IMR-90 (cell line): ENCODE measurements at regions not wholly inside any gene's neighbourhood (a gene's known extent, or its start where the extent isn't known, plus 50 kb on each side); places are given as distances from the start of the nearest gene placed in this dataset.

Experiments used
- ATAC-seq: fragments of 200-7000 bp; cut with Tn5 transposase; 2 replicates; pipeline ENCODE4 v1.9.1; 2020; ENCODE audit warnings: low read depth, mild to moderate bottlenecking, moderate library complexity
- BruUV-seq: library from RNA; stranded (reverse); fragments of 400-500 nt; replicated peaks from 2 replicates; lab custom pipeline; 2021; lab: Mats Ljungman, UMichigan
- CTCF ChIA-PET: fragments of 300-600 bp; formaldehyde crosslinking; extraction: SDS; loops from one replicate; lab custom pipeline; 2021; ENCODE audit warnings: antibody characterized with exemption; lab: Yijun Ruan, JAX
- POLR2A ChIA-PET: fragments of 300-600 bp; sonication (Branson Sonifier 250); formaldehyde crosslinking; loops from one replicate; lab custom pipeline; 2022; ENCODE audit warnings: antibody characterized with exemption; ENCODE audit not compliant: unreplicated experiment; lab: Charles Lee
- DNase-seq: peaks from one replicate; pipeline ENCODE4 v3.0.0; 2013
- H2AFZ ChIP-seq: replicated peaks from 2 replicates; pipeline ENCODE3; 2013; ENCODE audit warnings: low read length, mild to moderate bottlenecking; ENCODE audit not compliant: poor library complexity
- H2AK5ac ChIP-seq: 2 replicates; pipeline ENCODE4 v1.6.1; 2013; ENCODE audit warnings: low read depth, low read length, inconsistent platforms
- H2AK9ac ChIP-seq: replicated peaks from 2 replicates; pipeline ENCODE3; 2013; ENCODE audit warnings: mild to moderate bottlenecking, low read depth, low read length, moderate library complexity; ENCODE audit not compliant: poor library complexity
- H2BK120ac ChIP-seq: 2 replicates; pipeline ENCODE4 v1.6.1; 2013; ENCODE audit warnings: low read depth, low read length, inconsistent platforms
- H2BK15ac ChIP-seq: 3 replicates; pipeline ENCODE4 v1.6.1; 2013; ENCODE audit warnings: low read depth, low read length, inconsistent platforms
- H2BK20ac ChIP-seq: 2 replicates; pipeline ENCODE4 v1.6.1; 2013; ENCODE audit warnings: low read depth, mild to moderate bottlenecking, inconsistent platforms, low read length, moderate library complexity
- H2BK5ac ChIP-seq: 2 replicates; pipeline ENCODE4 v1.6.1; 2013; ENCODE audit warnings: mild to moderate bottlenecking, low read depth, low read length, inconsistent platforms; ENCODE audit not compliant: poor library complexity, severe bottlenecking
- H3K14ac ChIP-seq: replicated peaks from 2 replicates; pipeline ENCODE4 v1.6.1; 2013; ENCODE audit warnings: low read depth, low read length, inconsistent platforms
- H3K18ac ChIP-seq: 2 replicates; pipeline ENCODE4 v1.6.1; 2013; ENCODE audit warnings: low read depth, low read length, control low read depth
- H3K23ac ChIP-seq: 2 replicates; pipeline ENCODE4 v1.6.1; 2013; ENCODE audit warnings: low read depth, low read length, inconsistent platforms
- H3K27ac ChIP-seq: 2 replicates; pipeline ENCODE4 v1.5.1; 2013; ENCODE audit warnings: mild to moderate bottlenecking, control low read depth, low read length; ENCODE audit not compliant: insufficient read depth
- H3K27me3 ChIP-seq: 2 replicates; pipeline ENCODE4 v1.6.1; 2013; ENCODE audit warnings: low read length; ENCODE audit not compliant: control insufficient read depth, insufficient read depth
- H3K36me3 ChIP-seq: 2 replicates; pipeline ENCODE4 v1.6.1; 2013; ENCODE audit warnings: low read length, mixed read lengths; ENCODE audit not compliant: control insufficient read depth, insufficient read depth
- H3K4ac ChIP-seq: 2 replicates; pipeline ENCODE4 v1.6.1; 2013; ENCODE audit warnings: low read depth, low read length, inconsistent platforms
- H3K4me1 ChIP-seq: 2 replicates; pipeline ENCODE4 v1.6.1; 2013; ENCODE audit warnings: low read length, mixed read lengths; ENCODE audit not compliant: control insufficient read depth, insufficient read depth
- H3K4me2 ChIP-seq: 2 replicates; pipeline ENCODE4 v1.6.1; 2013; ENCODE audit warnings: low read depth, mild to moderate bottlenecking, control low read depth, low read length, moderate library complexity
- H3K4me3 ChIP-seq: 2 replicates; pipeline ENCODE4 v1.5.1; 2013; ENCODE audit warnings: low read depth, mild to moderate bottlenecking, control low read depth, low read length, moderate library complexity; ENCODE audit not compliant: insufficient read depth
- H3K56ac ChIP-seq: 2 replicates; pipeline ENCODE4 v1.6.1; 2013; ENCODE audit warnings: low read length, inconsistent platforms; ENCODE audit not compliant: insufficient read depth; ENCODE audit errors: extremely low read depth
- H3K79me1 ChIP-seq, 2 experiments: 2 replicates each; pipeline ENCODE4 v1.6.1; 2013; ENCODE audit warnings: low read length in 2 of 2, inconsistent platforms in 1 of 2, low read depth in 1 of 2
- H3K9ac ChIP-seq: 2 replicates; pipeline ENCODE4 v1.6.1; 2013; ENCODE audit warnings: low read depth, low read length, control low read depth
- H3K9me1 ChIP-seq: 2 replicates; pipeline ENCODE4 v1.6.1; 2013; ENCODE audit warnings: low read length, inconsistent platforms; ENCODE audit not compliant: insufficient read depth
- H3K9me3 ChIP-seq: 2 replicates; pipeline ENCODE4 v1.6.1; 2013; ENCODE audit warnings: low read length; ENCODE audit not compliant: control insufficient read depth, insufficient read depth
- H4K20me1 ChIP-seq: 2 replicates; pipeline ENCODE4 v1.6.1; 2013; ENCODE audit warnings: low read length, inconsistent platforms; ENCODE audit not compliant: insufficient read depth
- H4K5ac ChIP-seq: 2 replicates; pipeline ENCODE4 v1.6.1; 2013; ENCODE audit warnings: mild to moderate bottlenecking, low read depth, low read length, control low read depth
- H4K8ac ChIP-seq, 2 experiments: 2 replicates each; pipeline ENCODE4 v1.6.1; 2013; ENCODE audit warnings: low read depth in 2 of 2, low read length in 2 of 2, control low read depth in 1 of 2, inconsistent platforms in 1 of 2
- H4K91ac ChIP-seq: 2 replicates; pipeline ENCODE4 v1.6.1; 2013; ENCODE audit warnings: low read depth, low read length, inconsistent platforms; ENCODE audit not compliant: insufficient read depth
- BHLHE40 ChIP-seq: fragments of 150-350 bp; IDR thresholded peaks from 2 replicates; pipeline ENCODE4 v1.6.1; 2016; ENCODE audit warnings: mild to moderate bottlenecking, low read depth, low read length
- CHD1 ChIP-seq: IDR thresholded peaks from 2 replicates; pipeline ENCODE4 v1.6.1; 2012; ENCODE audit warnings: low read depth, low read length, improper control_type of control experiment
- FOS ChIP-seq: fragments of 150-350 bp; IDR thresholded peaks from 2 replicates; pipeline ENCODE4 v1.6.1; 2016; ENCODE audit warnings: low read depth, low read length
- MAFK ChIP-seq: IDR thresholded peaks from 2 replicates; pipeline ENCODE4 v1.6.1; 2012; ENCODE audit warnings: low read depth, low read length, improper control_type of control experiment
- MXI1 ChIP-seq: IDR thresholded peaks from 2 replicates; pipeline ENCODE4 v1.6.1; 2012; ENCODE audit warnings: low read depth, mild to moderate bottlenecking, low read length, moderate library complexity, borderline replicate concordance
- RAD21 ChIP-seq: IDR thresholded peaks from 2 replicates; pipeline ENCODE4 v1.6.1; 2012; ENCODE audit warnings: low read length, improper control_type of control experiment
- RCOR1 ChIP-seq: IDR thresholded peaks from 2 replicates; pipeline ENCODE4 v1.6.1; 2012; ENCODE audit warnings: mild to moderate bottlenecking, low read length, improper control_type of control experiment; ENCODE audit not compliant: insufficient replicate concordance
- SMC3 ChIP-seq: fragments of 150-350 bp; IDR thresholded peaks from 2 replicates; pipeline ENCODE4 v1.6.1; 2016; ENCODE audit warnings: low read depth, mild to moderate bottlenecking, antibody characterized with exemption, low read length, moderate library complexity
- dilution Hi-C: fragments of 300-500 bp; cut with HindIII; formaldehyde crosslinking; loops from one replicate; pipeline ENCODE4 v1.14.3; 2018; ENCODE audit warnings: low sequenced_read_pairs; ENCODE audit not compliant: unreplicated experiment
- in situ Hi-C: fragments of 300-500 bp; cut with MboI; formaldehyde crosslinking; loops from 3 replicates; pipeline ENCODE4 v1.14.3; 2019; ENCODE audit warnings: low sequenced_read_pairs, inconsistent platforms, mixed read lengths
- intact Hi-C: fragments of 100-400 bp; cut with micrococcal nuclease; formaldehyde crosslinking; loops from 2 replicates; pipeline ENCODE4 v1.10.0; 2022

DNA sequence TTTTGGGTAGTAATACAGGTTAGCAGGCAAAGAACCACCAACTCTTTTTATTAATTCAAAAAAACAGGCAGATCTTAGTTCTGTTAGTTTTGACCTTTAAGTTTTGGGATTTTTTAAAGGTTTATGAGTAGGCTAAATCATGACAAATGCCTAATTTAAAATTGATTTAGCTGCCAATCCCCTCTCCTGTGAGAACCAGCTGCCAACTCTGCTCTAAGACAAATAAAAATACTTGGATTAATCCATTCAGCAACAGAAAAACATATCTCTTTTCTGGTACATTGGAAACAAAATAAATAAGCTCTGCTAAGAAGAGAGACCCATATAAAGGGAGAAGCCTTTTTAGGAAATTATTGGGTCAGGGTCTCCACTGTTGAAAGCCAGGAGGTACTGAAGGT lies 160.8 kb downstream of the NTMT2 start:
- Histone ChIP-seq H2BK5ac (no peak overlapping the region), H3K27ac (no peak overlapping the region), H3K9me3 (no peaks in the 10 kb centered on the region), H4K8ac (no peak overlapping the region), H3K4ac (no peak overlapping the region), H2BK120ac (no peak overlapping the region), H3K14ac (no peak overlapping the region), H3K4me3 (no peak overlapping the region), H3K23ac (no peak overlapping the region), H2BK20ac (no peak overlapping the region), H3K9me1 (peaks cover 9% of the 10 kb centered on the region), H3K4me2 (no peak overlapping the region), H4K91ac (no peak overlapping the region), H3K56ac (no peak overlapping the region), H3K36me3 (no peaks in the 10 kb centered on the region), H3K9ac (no peak overlapping the region), H2AK5ac (no peak overlapping the region), H3K79me1 (no peaks in the 10 kb centered on the region), H3K27me3 (no peaks in the 10 kb centered on the region), H3K4me1 (peaks cover 11% of the 10 kb centered on the region), H4K20me1 (no peaks in the 10 kb centered on the region), H4K5ac (no peak overlapping the region), H2AFZ (no peak overlapping the region), H2BK15ac (no peak overlapping the region), H3K18ac (no peak overlapping the region), H2AK9ac (no peak overlapping the region)
- no TSS peak for BruUV-seq
- DNase-seq (no peak), ATAC-seq (no peak)
- dilution Hi-C loops, result no loop called here
- in situ Hi-C loops, result no loop called here
- intact Hi-C loops, result loop anchor here (5.0 kb wide), 1 partner anchor 356 kb away; the partner anchor contains the start of gene PRRX1
- TF ChIP-seq BHLHE40 (no peak), RCOR1 (no peak), MXI1 (no peak), SMC3 (no peak), MAFK (no peak), RAD21 (no peak), FOS (no peak), CHD1 (no peak)
- CTCF ChIA-PET, result no interaction called here
- POLR2A ChIA-PET, result no interaction called here
